ENCODE measurements at regions not wholly inside any gene's neighbourhood (a gene's known extent, or its start where the extent isn't known, plus 50 kb on each side); places are given as distances from the start of the nearest gene placed in this dataset.

DNA sequence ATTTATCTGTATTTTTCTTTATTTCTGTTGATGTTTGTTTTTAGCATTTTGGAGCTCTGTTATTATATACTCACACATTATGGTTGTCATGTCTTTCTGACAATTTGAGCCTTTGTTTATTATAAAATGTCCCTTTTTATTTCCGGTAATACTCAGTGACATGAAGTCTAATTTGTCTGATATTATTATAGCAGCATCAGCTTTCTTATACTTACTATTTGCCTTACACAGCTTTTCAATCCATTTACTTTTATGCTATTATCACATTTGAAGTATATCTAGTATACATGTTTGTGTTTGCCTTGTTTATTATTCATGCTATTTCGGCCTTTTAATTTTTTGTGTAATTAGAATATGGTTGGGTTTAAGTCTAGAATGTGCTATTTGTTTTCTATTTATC, 430.6 kb upstream of the FANCL start:
- DNase-seq (ENCODE audit: low read depth) = no peak
- H3K4me3 ChIP-seq (ENCODE audit: low read depth, low read length) = no peak overlapping the region
- TF ChIP-seq, protein P1, sequence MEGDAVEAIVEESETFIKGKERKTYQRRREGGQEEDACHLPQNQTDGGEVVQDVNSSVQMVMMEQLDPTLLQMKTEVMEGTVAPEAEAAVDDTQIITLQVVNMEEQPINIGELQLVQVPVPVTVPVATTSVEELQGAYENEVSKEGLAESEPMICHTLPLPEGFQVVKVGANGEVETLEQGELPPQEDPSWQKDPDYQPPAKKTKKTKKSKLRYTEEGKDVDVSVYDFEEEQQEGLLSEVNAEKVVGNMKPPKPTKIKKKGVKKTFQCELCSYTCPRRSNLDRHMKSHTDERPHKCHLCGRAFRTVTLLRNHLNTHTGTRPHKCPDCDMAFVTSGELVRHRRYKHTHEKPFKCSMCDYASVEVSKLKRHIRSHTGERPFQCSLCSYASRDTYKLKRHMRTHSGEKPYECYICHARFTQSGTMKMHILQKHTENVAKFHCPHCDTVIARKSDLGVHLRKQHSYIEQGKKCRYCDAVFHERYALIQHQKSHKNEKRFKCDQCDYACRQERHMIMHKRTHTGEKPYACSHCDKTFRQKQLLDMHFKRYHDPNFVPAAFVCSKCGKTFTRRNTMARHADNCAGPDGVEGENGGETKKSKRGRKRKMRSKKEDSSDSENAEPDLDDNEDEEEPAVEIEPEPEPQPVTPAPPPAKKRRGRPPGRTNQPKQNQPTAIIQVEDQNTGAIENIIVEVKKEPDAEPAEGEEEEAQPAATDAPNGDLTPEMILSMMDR (IDR thresholded peaks at IDR 0.05; ENCODE audit: low read depth, low read length, missing control alignments) = no peak

DNA sequence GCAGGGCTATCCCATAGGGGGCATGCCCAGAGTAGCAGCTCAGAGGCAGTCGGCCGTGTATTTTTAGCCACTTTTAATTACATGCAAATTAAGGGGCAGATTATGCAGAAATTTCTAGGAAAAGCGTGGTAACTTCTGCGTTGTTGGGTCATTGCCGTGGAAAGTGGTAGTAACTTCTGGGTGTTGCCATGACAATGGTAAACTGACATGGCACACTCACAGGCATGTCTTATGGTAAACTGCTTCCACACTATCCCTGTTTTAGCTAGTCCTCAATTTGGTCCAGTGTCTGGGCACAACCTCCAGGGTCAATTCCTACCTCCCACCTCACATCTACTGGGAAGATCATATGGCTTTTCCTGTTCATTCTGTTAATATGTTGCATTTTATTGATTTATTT, 428.9 kb upstream of the FANCL start:
- no peak overlapping the region for H3K4me3 ChIP-seq (ENCODE audit: low read depth, low read length)
- TF ChIP-seq, protein P1 (IDR thresholded peaks at IDR 0.05; ENCODE audit: low read depth, low read length, missing control alignments) = no peak
- DNase-seq (ENCODE audit: low read depth) = no peak

DNA sequence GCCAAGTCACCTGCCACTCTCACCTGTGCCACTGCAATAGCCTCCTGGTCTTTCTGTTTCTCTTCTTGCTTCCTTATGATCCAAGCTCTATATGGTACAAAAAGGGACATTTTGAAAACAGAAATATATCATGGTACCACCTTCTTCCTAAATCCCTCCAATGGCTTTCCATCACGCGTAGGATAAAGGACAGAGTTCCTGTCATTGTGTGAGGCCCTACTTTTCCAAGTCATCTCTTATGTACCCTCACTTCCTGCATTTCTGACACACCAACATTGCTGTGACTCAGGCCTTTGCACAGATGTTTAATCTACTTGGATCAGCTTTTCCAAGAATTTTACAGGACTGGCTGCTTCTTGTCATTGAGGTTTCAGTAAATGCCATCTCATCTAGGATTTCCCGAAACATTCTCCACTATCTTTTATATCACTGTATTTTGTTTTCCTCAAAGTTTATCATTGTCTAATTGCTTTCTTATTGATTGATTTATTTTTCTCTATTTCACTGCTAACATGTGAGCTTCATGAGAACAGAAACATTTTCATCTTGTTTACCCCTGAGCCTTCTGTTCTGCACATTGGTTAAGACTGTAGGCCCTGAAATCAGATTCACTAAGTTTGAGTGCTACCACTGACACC, 426.1 kb upstream of the FANCL start:
- TF ChIP-seq, protein P1 (IDR thresholded peaks at IDR 0.05; ENCODE audit: low read depth, low read length, missing control alignments) = no peak
- DNase-seq (ENCODE audit: low read depth) = no peak
- H3K4me3 ChIP-seq (ENCODE audit: low read depth, low read length) = no peak overlapping the region

DNA sequence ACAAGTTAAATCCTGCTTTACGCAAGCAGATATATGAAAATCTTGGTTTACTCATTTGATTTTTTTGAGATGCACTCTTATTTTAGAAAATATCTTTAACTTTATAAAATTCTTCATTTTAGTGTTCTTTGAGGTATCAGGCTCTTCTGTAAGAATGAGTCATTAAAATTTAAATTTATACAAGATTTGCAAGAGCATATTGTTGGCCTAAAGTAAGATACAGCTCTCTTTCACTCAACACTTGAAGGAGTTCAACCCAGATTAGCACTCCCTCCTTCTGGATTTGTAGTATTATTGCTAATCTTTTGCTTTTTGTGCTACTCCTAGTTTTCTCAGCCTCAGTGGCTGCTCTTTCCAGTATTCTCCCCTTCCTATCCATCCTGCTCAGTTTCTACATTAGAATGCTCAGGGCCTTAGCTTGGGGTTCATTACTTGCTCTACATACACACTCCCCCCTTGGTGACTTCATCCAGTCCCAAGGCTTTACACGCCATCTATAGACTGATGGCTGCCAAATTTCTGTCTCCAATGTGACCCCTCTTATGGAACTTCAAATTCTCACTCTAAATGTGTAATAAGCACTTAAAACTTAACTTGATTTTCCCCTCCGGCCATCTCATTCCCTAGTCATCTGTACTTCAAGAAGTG, 425.3 kb upstream of the FANCL start:
- DNase-seq (ENCODE audit: low read depth) = no peak
- no peak overlapping the region for H3K4me3 ChIP-seq (ENCODE audit: low read depth, low read length)
- TF ChIP-seq, protein P1 (IDR thresholded peaks at IDR 0.05; ENCODE audit: low read depth, low read length, missing control alignments) = no peak

DNA sequence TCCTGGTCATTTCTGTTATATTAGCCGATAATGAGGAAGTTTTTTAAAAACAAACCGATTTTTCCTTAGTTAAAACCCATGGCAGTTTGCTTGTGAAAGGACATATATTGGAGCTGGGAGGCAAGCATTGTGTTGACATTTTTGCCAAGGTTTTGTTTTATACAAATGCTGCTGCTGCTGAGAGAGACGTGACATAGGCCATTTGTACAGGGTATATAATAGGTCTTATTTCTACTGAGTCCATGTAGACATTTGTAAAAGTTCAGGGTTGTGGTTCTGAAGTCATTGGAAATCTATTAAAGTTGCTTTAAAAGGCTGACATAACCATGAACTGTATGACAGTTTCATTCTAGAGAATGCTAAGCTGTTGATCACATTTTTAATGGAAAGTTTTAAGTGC, 424.0 kb upstream of the FANCL start:
- DNase-seq (ENCODE audit: low read depth) = no peak
- TF ChIP-seq, protein P1 (IDR thresholded peaks at IDR 0.05; ENCODE audit: low read depth, low read length, missing control alignments) = no peak
- H3K4me3 ChIP-seq (ENCODE audit: low read depth, low read length) = no peak overlapping the region

DNA sequence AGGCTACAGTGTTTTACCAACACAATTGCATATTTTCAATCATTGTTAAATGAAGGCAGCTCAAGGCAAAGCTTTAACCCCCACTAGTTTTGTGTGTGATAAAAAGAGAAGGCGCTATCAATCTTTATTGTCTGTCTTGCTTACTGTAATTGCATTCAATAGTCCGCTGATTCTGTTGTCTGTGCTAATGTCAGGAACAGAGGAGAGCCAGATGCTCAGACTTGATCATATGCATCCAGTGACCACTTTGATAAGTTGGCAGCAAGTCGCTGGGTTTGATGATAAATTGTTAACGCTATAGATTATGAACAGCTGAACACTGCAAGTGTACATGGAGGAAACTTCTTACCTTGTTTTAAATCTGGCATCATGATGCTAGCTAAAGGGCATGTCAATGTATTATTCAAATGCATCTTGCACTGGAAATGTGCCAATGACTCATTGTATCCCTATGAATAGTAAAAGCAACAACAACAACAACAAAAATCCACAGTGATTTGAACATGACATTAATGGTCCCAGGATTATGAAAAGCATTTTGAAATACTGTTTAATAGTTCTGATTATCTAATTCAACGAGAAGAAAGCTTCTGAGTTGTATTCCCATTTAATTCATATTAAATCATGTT, 423.5 kb upstream of the FANCL start:
- DNase-seq (ENCODE audit: low read depth) = no peak
- no peak overlapping the region for H3K4me3 ChIP-seq (ENCODE audit: low read depth, low read length)
- TF ChIP-seq, protein P1 (IDR thresholded peaks at IDR 0.05; ENCODE audit: low read depth, low read length, missing control alignments) = no peak
